Femur (tissue), 1 donor: ENCODE measurements at regions not wholly inside any gene's neighbourhood (a gene's known extent, or its start where the extent isn't known, plus 50 kb on each side); places are given as distances from the start of the nearest gene placed in this dataset.
"Not testable (repeated sequence)": the region's sequence is repeated elsewhere in the genome, so short reads cannot be mapped to it uniquely, and the experiment has no call there.

Source experiments
- DNase-seq: peaks from one replicate; pipeline ENCODE4 v3.0.0-alpha.2; 2017

GRCh38 chr12:93219947-93220346, 157.8 kb upstream of the NUDT4 start:
- no peak for DNase-seq

GRCh38 chr12:93221841-93222240, 155.9 kb upstream of the NUDT4 start:
- DNase-seq: no peak

- DNase-seq: peak; percentile 33
Measured at GRCh38 chr12:93223440-93224426, 154.0 kb upstream of the NUDT4 start.

- DNase-seq: no peak
Measured at GRCh38 chr12:93225094-93225493, 152.6 kb upstream of the NUDT4 start.

GRCh38 chr12:93226361-93226760, 151.4 kb upstream of the NUDT4 start:
- no peak for DNase-seq

GRCh38 chr12:93229494-93230325, 148.0 kb upstream of the NUDT4 start:
- no peak for DNase-seq

GRCh38 chr12:93230326-93230720, 147.4 kb upstream of the NUDT4 start:
- DNase-seq: no peak

- no peak for DNase-seq
Measured at GRCh38 chr12:93231938-93232337, 145.8 kb upstream of the NUDT4 start.

GRCh38 chr12:93234641-93235040, 143.1 kb upstream of the NUDT4 start:
- DNase-seq: no peak

- DNase-seq: no peak
Measured at GRCh38 chr12:93235881-93236280, 141.8 kb upstream of the NUDT4 start.

- no peak for DNase-seq
Measured at GRCh38 chr12:93237235-93237915, 140.3 kb upstream of the NUDT4 start.

- DNase-seq: not testable (repeated sequence)
Measured at GRCh38 chr12:93238512-93239262, 139.0 kb upstream of the NUDT4 start.

GRCh38 chr12:93239789-93240188, 137.9 kb upstream of the NUDT4 start:
- DNase-seq: not testable (repeated sequence)

GRCh38 chr12:93242154-93242972, 135.4 kb upstream of the NUDT4 start:
- DNase-seq: no peak

GRCh38 chr12:93243382-93243688, 134.4 kb upstream of the NUDT4 start:
- no peak for DNase-seq

- DNase-seq: peak; percentile 30
Measured at GRCh38 chr12:93243689-93244513, 133.8 kb upstream of the NUDT4 start.

- no peak for DNase-seq
Measured at GRCh38 chr12:93244514-93245077, 133.1 kb upstream of the NUDT4 start.

GRCh38 chr12:93245543-93245942, 132.2 kb upstream of the NUDT4 start:
- DNase-seq: no peak

GRCh38 chr12:93247313-93247991, 130.3 kb upstream of the NUDT4 start:
- DNase-seq: no peak

- DNase-seq: no peak
Measured at GRCh38 chr12:93252221-93252620, 125.5 kb upstream of the NUDT4 start.
